HCT116 (cell line): ENCODE measurements at regions not wholly inside any gene's neighbourhood (a gene's known extent, or its start where the extent isn't known, plus 50 kb on each side); places are given as distances from the start of the nearest gene placed in this dataset.

Experiments used
- ATAC-seq: fragments of 200-7000 bp; cut with Tn5 transposase; 2 replicates; pipeline ENCODE4 v1.9.1; 2020; ENCODE audit warnings: mild to moderate bottlenecking, moderate library complexity
- BruUV-seq: library from RNA; stranded (reverse); fragments of 400-500 nt; replicated peaks from 2 replicates; lab custom pipeline; 2021; lab: Mats Ljungman, UMichigan
- CTCF ChIA-PET: fragments of 300-600 bp; sonication (Branson Sonifier 250); formaldehyde crosslinking; loops from one replicate; lab custom pipeline; 2021; ENCODE audit warnings: antibody characterized with exemption; lab: Charles Lee
- POLR2A ChIA-PET: fragments of 300-600, 350-600 bp; sonication (Branson Sonifier 250); formaldehyde crosslinking; loops from one replicate; lab custom pipeline; 2021; ENCODE audit warnings: antibody characterized with exemption; lab: Charles Lee
- RAD21 ChIA-PET, 2 experiments: fragments of 300-600 bp; sonication (Branson Sonifier 250); formaldehyde crosslinking; loops; one replicate each; lab custom pipeline; 2023; ENCODE audit warnings: low total read pairs in 2 of 2; ENCODE audit not compliant: uncharacterized antibody in 2 of 2, unreplicated experiment in 2 of 2, low non-redundant PET in 1 of 2; lab: Charles Lee
- DNase-seq: peaks from one replicate; pipeline ENCODE4 v3.0.0-alpha.2; 2010; ENCODE audit warnings: low read depth, low spot score
- H2AFZ ChIP-seq: fragments of 200-600 bp; shearing (Covaris generic), sonication (generic); 2 replicates; pipeline ENCODE4 v1.6.1; 2017; ENCODE audit warnings: low read depth, mixed run types, mixed read lengths, antibody characterized with exemption, low read length; ENCODE audit not compliant: poor library complexity, severe bottlenecking
- H3K27ac ChIP-seq: 2 replicates; pipeline ENCODE4 v1.5.1; 2012; ENCODE audit warnings: low read depth, low read length
- H3K27me3 ChIP-seq: fragments of 200-600 bp; sonication (generic); 2 replicates; pipeline ENCODE4 v1.6.1; 2016; ENCODE audit warnings: mixed run types, low read length, mixed read lengths; ENCODE audit not compliant: insufficient read depth
- H3K36me3 ChIP-seq, 2 experiments: fragments of 200-500 bp in 1 of 2; fragments of 200-600 bp in 1 of 2; sonication (Bioruptor generic) in 1 of 2; sonication (generic) in 1 of 2; 2 replicates each; pipeline versions ENCODE4 v1.5.1 to v1.6.1; 2014 to 2016; ENCODE audit warnings: low read length in 2 of 2, inconsistent platforms in 1 of 2, mixed read lengths in 1 of 2, mixed run types in 1 of 2; ENCODE audit not compliant: insufficient read depth in 2 of 2, control insufficient read depth in 1 of 2
- H3K4me1 ChIP-seq, 2 experiments: fragments of 200-600 bp in 1 of 2; sonication (generic) in 1 of 2; 2 replicates each; pipeline versions ENCODE4 v1.5.1 to v1.6.1; 2012 to 2017; ENCODE audit warnings: low read length in 2 of 2, inconsistent platforms in 1 of 2, mild to moderate bottlenecking in 1 of 2, mixed read lengths in 1 of 2, mixed run types in 1 of 2, moderate library complexity in 1 of 2; ENCODE audit not compliant: insufficient read depth in 2 of 2, control insufficient read depth in 1 of 2
- H3K4me2 ChIP-seq: fragments of 200-600 bp; sonication (generic); 2 replicates; pipeline ENCODE4 v1.6.1; 2017; ENCODE audit warnings: mixed run types, low read length, mixed read lengths
- H3K4me3 ChIP-seq, 2 experiments: fragments of 200-600 bp in 1 of 2; sonication (generic) in 1 of 2; replicated peaks in 1 of 2; 2 replicates each; pipeline ENCODE4 v1.5.1; 2011 to 2016; ENCODE audit warnings: low read length in 2 of 2, control low read depth in 1 of 2, low read depth in 1 of 2, mild to moderate bottlenecking in 1 of 2, mixed read lengths in 1 of 2, mixed run types in 1 of 2
- H3K79me2 ChIP-seq: fragments of 200-600 bp; sonication (generic); 2 replicates; pipeline ENCODE4 v1.6.1; 2017; ENCODE audit warnings: mild to moderate bottlenecking, mixed run types, low read length, moderate library complexity, mixed read lengths; ENCODE audit not compliant: insufficient read depth
- H3K9ac ChIP-seq: fragments of 200-600 bp; sonication (generic); 2 replicates; pipeline ENCODE4 v1.6.1; 2016; ENCODE audit warnings: low read length, mixed read lengths
- H3K9me2 ChIP-seq: fragments of 200-600 bp; sonication (generic), shearing (Covaris generic); 2 replicates; pipeline ENCODE4 v1.6.1; 2017; ENCODE audit warnings: mixed run types, mild to moderate bottlenecking, moderate library complexity; ENCODE audit not compliant: insufficient read depth
- H3K9me3 ChIP-seq, 2 experiments: fragments of 200-500 bp in 1 of 2; fragments of 200-600 bp in 1 of 2; sonication (Bioruptor generic) in 1 of 2; sonication (generic) in 1 of 2; 2 replicates each; pipeline ENCODE4 v1.6.1; 2014 to 2017; ENCODE audit warnings: low read length in 2 of 2, mixed read lengths in 2 of 2, inconsistent platforms in 1 of 2, low read depth in 1 of 2, mild to moderate bottlenecking in 1 of 2, mixed run types in 1 of 2, moderate library complexity in 1 of 2; ENCODE audit not compliant: control insufficient read depth in 1 of 2, insufficient read depth in 1 of 2
- H4K20me1 ChIP-seq: fragments of 200-600 bp; sonication (generic), shearing (Covaris generic); 2 replicates; pipeline ENCODE4 v1.6.1; 2017; ENCODE audit warnings: mixed run types, mild to moderate bottlenecking, moderate library complexity; ENCODE audit not compliant: insufficient read depth
- EGR1 ChIP-seq: IDR thresholded peaks from 2 replicates; pipeline ENCODE4 v1.6.1; 2012; ENCODE audit warnings: low read depth
- ELF1 ChIP-seq: IDR thresholded peaks from 2 replicates; pipeline ENCODE4 v1.6.1; 2012; ENCODE audit warnings: low read depth, borderline replicate concordance
- MAX ChIP-seq: IDR thresholded peaks from 2 replicates; pipeline ENCODE4 v1.6.1; 2012
- RAD21 ChIP-seq: IDR thresholded peaks from 2 replicates; pipeline ENCODE4 v1.6.1; 2012; ENCODE audit warnings: low read depth, mild to moderate bottlenecking
- SIN3A ChIP-seq: IDR thresholded peaks from 2 replicates; pipeline ENCODE4 v1.6.1; 2012; ENCODE audit warnings: low read depth
- SRF ChIP-seq: IDR thresholded peaks from 2 replicates; pipeline ENCODE4 v1.6.1; 2012; ENCODE audit warnings: low read depth
- TCF7L2 ChIP-seq: IDR thresholded peaks from 2 replicates; pipeline ENCODE4 v1.7.0; 2011; ENCODE audit warnings: borderline replicate concordance, inconsistent platforms; ENCODE audit not compliant: insufficient read depth, insufficient read length; ENCODE audit errors: extremely low read depth
- ZFX ChIP-seq: fragments of 450-650 bp; IDR thresholded peaks from 2 replicates; pipeline ENCODE4 v1.6.1; 2017
- intact Hi-C: fragments of 100-400 bp; cut with micrococcal nuclease; formaldehyde crosslinking; loops from 2 replicates; pipeline ENCODE4 v1.10.0; 2022
- TF ChIP-seq, protein P1 (sequence below): IDR thresholded peaks from 2 replicates; pipeline ENCODE4 v1.6.1; 2011; ENCODE audit warnings: mild to moderate bottlenecking, low read length, moderate library complexity; ENCODE audit not compliant: insufficient replicate concordance; ENCODE audit errors: extremely low read depth

- no peaks in the 10 kb centered on the region for H3K4me1 ChIP-seq
- POLR2A ChIA-PET = no interaction called here
- TF ChIP-seq, protein P1, sequence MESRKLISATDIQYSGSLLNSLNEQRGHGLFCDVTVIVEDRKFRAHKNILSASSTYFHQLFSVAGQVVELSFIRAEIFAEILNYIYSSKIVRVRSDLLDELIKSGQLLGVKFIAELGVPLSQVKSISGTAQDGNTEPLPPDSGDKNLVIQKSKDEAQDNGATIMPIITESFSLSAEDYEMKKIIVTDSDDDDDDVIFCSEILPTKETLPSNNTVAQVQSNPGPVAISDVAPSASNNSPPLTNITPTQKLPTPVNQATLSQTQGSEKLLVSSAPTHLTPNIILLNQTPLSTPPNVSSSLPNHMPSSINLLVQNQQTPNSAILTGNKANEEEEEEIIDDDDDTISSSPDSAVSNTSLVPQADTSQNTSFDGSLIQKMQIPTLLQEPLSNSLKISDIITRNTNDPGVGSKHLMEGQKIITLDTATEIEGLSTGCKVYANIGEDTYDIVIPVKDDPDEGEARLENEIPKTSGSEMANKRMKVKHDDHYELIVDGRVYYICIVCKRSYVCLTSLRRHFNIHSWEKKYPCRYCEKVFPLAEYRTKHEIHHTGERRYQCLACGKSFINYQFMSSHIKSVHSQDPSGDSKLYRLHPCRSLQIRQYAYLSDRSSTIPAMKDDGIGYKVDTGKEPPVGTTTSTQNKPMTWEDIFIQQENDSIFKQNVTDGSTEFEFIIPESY = no peak
- TF ChIP-seq MAX (no peak), ZFX (no peak), ELF1 (no peak), TCF7L2 (no peak), SIN3A (no peak), EGR1 (no peak), RAD21 (no peak)
- H3K9me3 ChIP-seq = no peaks in the 10 kb centered on the region
- no peak overlapping the region for H3K4me3 ChIP-seq
- no peaks in the 10 kb centered on the region for H4K20me1 ChIP-seq
- H3K27ac ChIP-seq = no peak overlapping the region
- ATAC-seq = no peak
- RAD21 ChIA-PET = no interaction called here
- no TSS peak for BruUV-seq
- intact Hi-C loops = no loop called here
- H3K9me2 ChIP-seq = no peaks in the 10 kb centered on the region
- H3K27me3 ChIP-seq = no peaks in the 10 kb centered on the region
- no peak overlapping the region for H3K4me2 ChIP-seq
- H2AFZ ChIP-seq = no peak overlapping the region
- no peaks in the 10 kb centered on the region for H3K36me3 ChIP-seq
- no peak overlapping the region for H3K9ac ChIP-seq
- CTCF ChIA-PET = no interaction called here
- no peak for DNase-seq
- no peaks in the 10 kb centered on the region for H3K79me2 ChIP-seq
Observed at GRCh38 chr12:34341362-34341733, 319.1 kb downstream of the ALG10 start.

DNA sequence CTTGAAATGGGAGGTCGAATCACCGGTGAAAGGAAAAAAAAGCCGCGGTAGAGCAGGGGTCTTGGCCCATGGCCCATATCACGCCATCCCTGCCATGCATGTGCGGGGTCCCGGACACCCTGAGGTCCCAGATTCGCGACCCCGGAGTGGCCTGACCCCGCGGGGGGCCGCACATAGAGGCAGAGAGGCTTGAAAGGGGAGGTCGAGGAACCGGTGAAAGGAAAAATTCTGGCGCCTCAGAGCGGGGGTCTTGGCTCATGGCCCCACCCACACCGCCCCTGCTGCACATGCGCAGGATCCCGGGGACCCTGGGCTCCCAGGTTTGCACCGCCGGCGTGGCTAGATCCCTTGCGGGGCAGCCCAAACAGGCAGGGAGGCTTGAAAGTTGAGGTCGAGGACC is 319.8 kb downstream of the ALG10 start:
- ATAC-seq (no peak), DNase-seq (no peak)
- Histone ChIP-seq H3K27ac (no peak overlapping the region), H3K79me2 (no peaks in the 10 kb centered on the region), H3K27me3 (no peaks in the 10 kb centered on the region), H3K4me3 (no peak overlapping the region), H2AFZ (no peak overlapping the region), H3K4me1 (no peaks in the 10 kb centered on the region), H3K4me2 (no peak overlapping the region), H3K36me3 (no peaks in the 10 kb centered on the region), H3K9me3 (no peaks in the 10 kb centered on the region), H3K9me2 (no peaks in the 10 kb centered on the region), H3K9ac (no peak overlapping the region), H4K20me1 (no peaks in the 10 kb centered on the region)
- intact Hi-C loops = no loop called here
- BruUV-seq = no TSS peak
- ChIA-PET CTCF (no interaction called here), RAD21 (no interaction called here), POLR2A (no interaction called here)
- TF ChIP-seq, protein P1 = no peak
- TF ChIP-seq SRF (no peak), TCF7L2 (no peak), MAX (no peak)
